ENCODE measurements at regions not wholly inside any gene's neighbourhood (a gene's known extent, or its start where the extent isn't known, plus 50 kb on each side); places are given as distances from the start of the nearest gene placed in this dataset.

DNA sequence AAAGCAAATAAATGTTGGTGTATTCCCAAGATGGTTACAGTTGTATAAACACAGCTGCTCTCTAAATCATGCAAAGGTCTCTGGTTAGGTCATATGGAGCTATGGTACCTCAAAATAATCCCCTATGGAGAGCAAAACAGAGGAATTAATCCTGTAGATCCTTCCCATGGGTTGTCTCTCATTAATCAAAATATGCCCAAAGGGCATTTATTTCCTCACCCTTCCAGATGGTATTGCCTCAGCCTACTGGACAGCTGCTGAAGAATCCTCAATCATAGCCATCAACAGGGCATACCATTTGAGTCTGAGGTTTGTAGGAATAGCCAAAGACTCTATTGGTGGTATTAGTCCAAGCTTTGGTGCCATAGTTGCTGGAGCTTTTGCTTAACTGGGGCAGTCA is 360.9 kb downstream of the RPL10L start:
- TF ChIP-seq CTCF (IDR thresholded peaks at IDR 0.05): no peak
- TF ChIP-seq, protein P1, sequence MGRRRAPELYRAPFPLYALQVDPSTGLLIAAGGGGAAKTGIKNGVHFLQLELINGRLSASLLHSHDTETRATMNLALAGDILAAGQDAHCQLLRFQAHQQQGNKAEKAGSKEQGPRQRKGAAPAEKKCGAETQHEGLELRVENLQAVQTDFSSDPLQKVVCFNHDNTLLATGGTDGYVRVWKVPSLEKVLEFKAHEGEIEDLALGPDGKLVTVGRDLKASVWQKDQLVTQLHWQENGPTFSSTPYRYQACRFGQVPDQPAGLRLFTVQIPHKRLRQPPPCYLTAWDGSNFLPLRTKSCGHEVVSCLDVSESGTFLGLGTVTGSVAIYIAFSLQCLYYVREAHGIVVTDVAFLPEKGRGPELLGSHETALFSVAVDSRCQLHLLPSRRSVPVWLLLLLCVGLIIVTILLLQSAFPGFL (CRISPR knock-in tag; IDR thresholded peaks at IDR 0.05; ENCODE audit: borderline replicate concordance): no peak
